ENCODE measurements at regions not wholly inside any gene's neighbourhood (a gene's known extent, or its start where the extent isn't known, plus 50 kb on each side); places are given as distances from the start of the nearest gene placed in this dataset.

DNA sequence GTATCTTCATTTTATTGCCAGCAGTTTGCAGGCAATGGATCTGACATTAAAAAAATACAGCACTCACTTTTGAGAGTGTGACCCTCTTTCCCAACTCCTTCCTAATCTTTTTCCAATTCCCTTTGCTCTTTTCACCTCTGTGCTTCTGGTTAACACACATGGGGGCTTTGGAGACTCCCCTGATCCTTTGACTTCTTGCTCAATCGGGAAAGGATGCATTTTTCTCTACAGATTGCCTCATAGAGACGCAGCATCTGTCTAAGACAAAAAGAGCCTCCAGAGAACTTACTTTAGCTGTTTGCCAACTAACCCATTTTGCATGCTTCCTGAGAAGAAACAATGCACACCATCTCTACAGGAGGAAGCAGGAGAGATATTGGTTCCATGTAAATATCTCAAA is 378.3 kb downstream of the PBX1 start:
- no peak for DNase-seq

DNA sequence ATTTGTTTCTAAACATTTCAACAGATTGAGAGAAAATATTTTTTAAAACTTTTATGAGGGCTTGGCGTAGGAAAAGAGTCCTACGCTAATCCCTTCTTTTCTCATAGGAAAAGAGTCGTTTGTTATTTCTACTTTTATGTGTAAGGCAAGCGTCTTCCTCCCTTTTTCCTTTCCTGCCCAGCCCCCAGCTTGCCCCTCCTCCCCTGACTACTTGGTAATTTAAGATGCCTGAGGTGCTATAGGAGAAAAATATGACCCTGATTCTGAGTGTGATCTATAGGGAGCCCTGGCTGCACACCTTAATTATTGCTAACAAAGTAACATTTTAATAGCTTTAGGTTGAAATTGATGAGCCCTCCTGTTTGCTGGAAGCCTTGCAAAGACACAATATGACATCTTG is 373.6 kb downstream of the PBX1 start:
- no peak for DNase-seq

DNA sequence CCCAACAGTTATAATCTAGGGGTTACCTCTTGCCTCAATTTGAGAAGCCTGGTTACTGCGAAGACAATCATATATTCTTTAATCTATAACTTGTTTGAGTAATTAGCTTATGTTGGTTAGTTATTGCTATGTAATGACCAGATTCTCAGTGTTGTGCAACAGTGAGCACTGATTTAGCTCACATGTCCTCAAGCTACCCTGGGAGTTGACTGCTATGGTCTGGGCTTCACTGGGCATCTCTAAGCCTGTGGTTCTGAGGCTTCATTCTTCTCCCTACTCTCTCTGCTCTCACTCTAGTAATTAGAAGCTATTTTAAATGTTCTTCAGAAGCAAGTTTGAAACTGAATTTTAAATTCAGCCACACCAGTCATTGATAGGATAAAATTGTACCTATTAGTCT is 371.8 kb downstream of the PBX1 start:
- no peak for DNase-seq

DNA sequence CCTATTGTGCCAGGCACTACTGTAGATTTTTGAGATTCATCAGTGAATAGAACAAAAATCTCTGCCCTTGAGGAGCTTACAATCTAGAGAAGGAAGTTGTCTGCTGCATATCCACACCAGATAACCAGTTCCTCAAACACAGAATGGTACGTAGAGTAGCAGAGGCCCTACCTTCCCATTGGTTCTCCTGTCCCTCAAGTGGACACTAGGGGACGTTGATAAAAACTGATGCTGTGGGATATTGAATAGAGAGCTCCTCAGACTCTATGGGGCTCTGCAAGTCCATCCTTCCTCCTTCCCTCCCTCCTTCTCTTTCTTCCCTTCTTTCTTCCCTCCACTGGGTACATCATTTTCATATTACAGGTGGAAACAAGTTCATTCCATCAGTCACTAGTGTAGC is 371.3 kb downstream of the PBX1 start:
- DNase-seq = no peak

DNA sequence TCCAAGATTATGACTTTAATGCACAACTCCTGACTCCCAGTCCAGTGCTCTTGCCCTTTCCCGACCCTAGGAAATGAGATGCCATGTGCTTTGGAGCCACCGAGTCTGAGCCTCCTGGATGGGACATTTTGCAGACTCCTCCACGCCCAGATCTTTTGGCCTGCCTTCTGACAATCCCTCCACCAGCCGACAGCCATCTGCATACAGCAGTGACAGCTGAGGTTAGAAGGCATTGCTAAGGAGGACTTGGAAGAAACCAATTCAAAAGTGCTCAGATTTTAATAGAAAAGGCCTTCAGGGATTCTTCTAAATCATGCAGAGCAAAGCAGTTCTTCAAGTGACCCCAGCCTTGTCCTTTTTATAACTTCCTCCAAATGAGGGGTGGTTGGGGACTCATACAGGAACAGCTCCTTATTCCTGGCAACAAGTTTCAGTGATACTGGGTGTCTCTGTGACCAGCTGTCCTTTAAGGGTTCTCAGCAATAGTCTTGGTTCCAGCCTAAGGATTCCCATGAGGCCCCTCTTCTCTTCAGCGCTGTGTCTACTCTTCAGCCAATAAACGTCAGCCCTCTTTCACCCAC is 369.3 kb downstream of the PBX1 start:
- DNase-seq = no peak

DNA sequence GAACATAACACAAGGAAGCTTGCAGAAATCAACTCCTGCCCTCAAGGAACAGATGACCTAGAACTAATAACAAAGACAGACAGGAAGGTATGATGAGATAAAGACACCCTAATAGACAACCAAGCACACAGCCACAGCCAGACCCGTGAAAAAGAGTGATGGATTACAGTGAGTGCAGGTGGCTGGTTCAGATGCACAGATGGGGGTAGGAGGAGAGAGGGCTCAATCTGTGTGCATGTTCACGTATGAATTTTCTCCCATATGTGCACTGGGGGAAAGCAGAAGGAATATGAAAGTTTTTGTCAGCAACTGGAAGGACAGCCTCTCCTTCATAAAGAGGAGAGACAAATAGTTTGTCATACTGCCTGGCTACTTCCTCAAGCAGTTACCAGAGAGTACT is 367.1 kb downstream of the PBX1 start:
- DNase-seq = no peak

DNA sequence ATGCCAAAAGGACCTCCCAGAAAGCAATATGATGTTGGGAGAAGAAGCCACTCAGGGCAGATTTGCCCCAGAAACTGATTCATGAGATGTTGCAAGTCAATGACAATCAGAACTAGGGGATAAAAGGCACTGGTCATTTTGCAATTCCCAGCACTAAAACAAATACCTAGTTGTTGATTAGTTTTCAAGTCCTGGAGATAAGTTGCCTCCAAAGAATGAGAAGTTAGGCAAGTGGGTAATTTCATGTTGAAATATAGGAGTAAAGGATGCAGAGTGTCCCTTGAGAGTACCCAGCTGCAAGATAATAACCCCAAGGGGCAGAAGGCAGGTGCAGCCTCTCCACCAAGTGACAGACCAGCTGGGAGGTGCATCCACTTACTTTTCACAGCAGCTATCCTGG is 363.6 kb downstream of the PBX1 start:
- no peak for DNase-seq

DNA sequence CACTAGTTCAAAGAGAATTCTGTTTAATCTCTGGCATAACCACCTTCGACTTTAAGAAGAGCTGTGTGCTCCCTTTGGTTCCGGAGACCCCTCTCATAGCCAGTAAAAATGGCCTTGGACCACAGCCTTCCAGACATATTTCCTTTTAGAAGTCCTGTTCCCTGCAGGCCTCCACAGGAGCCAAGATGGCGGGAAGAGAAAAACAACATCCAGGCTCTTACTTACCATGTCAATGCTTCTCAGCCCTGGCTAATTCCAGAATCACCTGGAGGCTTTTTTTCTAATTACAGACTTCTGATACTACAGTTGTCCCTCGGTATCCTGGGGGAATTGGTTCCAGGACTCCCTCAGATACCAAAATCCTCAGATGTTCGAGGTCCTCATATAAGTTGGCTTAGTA is 362.5 kb downstream of the PBX1 start:
- no peak for DNase-seq

DNA sequence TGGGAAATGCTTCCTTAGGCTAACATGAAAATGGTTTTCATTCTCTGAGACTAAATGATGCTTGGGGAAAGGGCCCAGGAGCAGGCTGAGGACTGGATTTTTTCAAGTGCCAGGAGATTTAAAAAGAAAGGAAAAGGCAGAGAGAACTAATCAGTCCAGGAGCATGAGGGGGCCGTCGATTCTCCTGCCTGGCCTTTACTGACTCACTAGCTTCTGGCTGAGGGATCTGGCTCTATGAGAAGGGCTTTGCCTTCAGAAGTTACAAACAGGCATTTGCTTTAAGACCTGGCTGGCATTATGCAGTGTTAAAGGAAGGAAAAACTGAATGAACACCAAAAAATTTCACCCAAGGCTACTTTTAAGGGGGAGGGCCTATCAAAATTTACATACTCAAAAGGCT is 359.2 kb downstream of the PBX1 start:
- DNase-seq = no peak

DNA sequence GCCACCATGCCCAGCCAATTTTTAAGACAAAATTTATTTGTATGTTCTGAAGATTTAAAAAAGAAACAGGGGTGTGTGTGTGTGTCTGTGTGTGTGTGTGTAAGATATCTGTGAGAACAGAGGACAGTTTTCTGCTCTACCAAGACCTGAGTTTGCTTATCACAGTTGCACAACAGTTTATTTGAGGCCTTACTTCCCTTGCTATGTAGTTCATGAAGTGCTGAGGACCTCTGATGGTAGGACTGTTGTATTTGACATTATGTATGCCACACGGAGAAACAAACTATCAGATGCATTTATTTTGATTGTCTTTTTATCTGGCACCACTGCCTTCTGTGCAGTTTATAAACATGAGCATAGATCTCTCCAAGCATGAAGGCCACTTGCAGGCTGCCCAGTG is 355.2 kb downstream of the PBX1 start:
- DNase-seq = no peak

DNA sequence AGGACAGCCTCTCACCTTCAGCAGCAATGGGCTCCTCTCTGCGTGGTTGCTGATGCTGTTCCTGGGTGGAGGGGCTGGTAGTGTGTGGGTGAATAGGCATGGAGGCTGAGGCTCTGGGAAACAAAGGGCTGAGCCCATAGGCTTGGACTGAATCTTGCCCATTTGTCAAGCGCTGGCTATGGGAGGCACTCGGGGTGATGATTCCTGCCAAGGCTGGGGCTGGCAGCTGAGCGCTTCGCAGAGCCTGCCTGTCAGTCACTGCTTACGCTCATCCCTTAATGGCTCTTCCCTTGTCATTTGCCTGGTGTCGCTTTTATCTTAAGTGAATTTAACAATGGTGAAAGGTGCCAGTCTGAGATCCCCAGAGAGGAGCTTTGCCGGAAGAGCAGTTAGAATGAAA is 353.3 kb downstream of the PBX1 start:
- no peak for DNase-seq

DNA sequence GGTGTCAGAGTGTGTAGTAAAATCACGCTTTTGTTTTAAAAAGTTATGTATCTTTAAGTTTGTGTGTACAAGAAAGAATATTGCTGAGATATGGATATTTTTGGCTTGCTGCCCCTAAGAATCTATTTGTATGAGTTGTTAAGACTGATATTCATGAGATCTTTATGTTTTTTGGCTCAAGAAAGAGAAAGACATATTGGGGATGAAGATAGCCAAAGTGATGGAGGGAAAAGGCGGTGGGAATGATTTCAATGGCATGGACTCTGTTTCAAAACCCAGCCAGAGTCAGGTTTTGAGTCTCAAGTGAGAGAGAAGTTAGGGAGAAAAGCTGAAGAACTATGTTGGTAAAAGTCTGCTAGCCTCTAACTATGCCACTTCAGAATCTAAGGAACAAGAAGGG is 351.7 kb downstream of the PBX1 start:
- DNase-seq = no peak

DNA sequence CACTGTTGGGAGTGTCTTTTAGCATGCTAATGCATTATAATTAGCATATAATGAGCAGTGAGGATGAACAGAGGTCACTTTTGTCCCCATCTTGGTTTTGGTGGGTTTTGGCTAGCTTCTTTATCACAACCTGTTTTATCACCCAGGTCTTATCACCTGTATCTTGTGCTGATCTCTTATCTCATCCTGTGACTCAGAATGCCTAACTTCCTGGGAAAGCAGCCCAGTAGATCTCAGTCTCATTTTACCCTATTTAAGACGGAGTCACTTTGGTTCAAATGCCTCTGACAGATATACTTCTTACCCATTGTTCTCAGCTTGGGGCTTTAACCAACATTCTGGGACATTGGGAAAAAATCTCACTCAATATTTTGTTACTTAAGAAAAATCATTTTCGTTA is 348.7 kb downstream of the PBX1 start:
- DNase-seq = no peak

DNA sequence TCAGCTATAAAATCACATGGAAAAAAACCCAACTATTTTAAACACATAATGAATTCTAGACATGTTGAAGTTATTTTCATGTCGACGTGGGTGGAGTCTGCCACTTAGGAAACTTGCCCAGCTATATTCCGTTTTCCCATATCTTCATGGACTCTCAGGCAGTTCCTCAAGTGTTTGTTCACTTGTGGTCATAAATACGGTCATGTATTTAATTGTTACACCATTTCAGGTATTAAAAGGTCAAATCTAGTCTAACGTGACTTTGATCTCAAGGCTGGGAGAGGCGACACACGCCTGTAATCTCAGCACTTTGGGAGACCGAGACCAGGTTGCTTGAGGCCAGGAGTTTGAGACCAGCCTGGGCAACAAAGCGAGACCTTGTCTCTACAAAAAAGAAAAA is 346.9 kb downstream of the PBX1 start:
- no peak for DNase-seq

DNA sequence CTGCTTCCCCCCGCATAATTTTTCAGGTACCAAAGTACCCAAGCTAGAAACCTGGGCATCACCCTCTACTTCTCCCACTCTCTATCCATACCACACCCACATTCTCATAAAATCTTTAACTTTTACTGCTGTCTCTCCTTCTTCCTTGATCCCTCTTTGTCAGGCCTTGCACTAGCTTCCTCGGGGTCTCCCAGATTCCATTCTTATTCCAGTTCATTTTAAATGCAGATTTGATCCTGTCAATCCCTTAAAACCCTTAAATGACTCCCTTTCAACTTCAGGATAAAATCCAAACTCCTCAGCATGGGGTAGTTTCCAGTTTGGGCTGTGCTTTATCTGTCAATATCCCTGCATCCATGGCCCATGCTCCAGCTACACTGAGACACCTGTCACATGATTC is 343.5 kb downstream of the PBX1 start:
- no peak for DNase-seq

Measured in T-helper 1 cell (primary cell).